Neural progenitor cell (in vitro differentiated cells): ENCODE measurements at regions not wholly inside any gene's neighbourhood (a gene's known extent, or its start where the extent isn't known, plus 50 kb on each side); places are given as distances from the start of the nearest gene placed in this dataset.

Experiments used
- DNase-seq: peaks from one replicate; pipeline ENCODE4 v3.0.0-alpha.2; 2016; ENCODE audit warnings: low spot score
- H2AFZ ChIP-seq: fragments of 200-600 bp; sonication (generic); replicated peaks from 2 replicates; pipeline ENCODE4 v1.6.1; 2016; ENCODE audit warnings: antibody characterized with exemption
- H3F3A ChIP-seq: fragments of 200-600 bp; sonication (generic); 2 replicates; pipeline ENCODE4 v1.6.1; 2016; ENCODE audit warnings: antibody characterized with exemption, low read depth
- H3K27ac ChIP-seq: fragments of 200-600 bp; sonication (generic); 2 replicates; pipeline ENCODE4 v1.5.1; 2016; ENCODE audit warnings: mild to moderate bottlenecking
- H3K27me3 ChIP-seq: fragments of 200-600 bp; sonication (generic); 2 replicates; pipeline ENCODE4 v1.6.1; 2016; ENCODE audit warnings: mild to moderate bottlenecking, moderate library complexity
- H3K36me3 ChIP-seq: fragments of 200-600 bp; sonication (generic); 2 replicates; pipeline ENCODE4 v1.5.1; 2016
- H3K4me1 ChIP-seq: fragments of 200-600 bp; sonication (generic); 2 replicates; pipeline ENCODE4 v1.6.1; 2016; ENCODE audit warnings: mixed run types
- H3K4me2 ChIP-seq: fragments of 200-600 bp; sonication (generic); 2 replicates; pipeline ENCODE4 v1.6.1; 2016
- H3K4me3 ChIP-seq: fragments of 200-600 bp; sonication (generic); 2 replicates; pipeline ENCODE4 v1.5.1; 2016
- H3K79me2 ChIP-seq: fragments of 200-600 bp; sonication (generic); 2 replicates; pipeline ENCODE4 v1.6.1; 2016; ENCODE audit warnings: low read depth
- H3K9ac ChIP-seq: fragments of 200-600 bp; sonication (generic); 2 replicates; pipeline ENCODE4 v1.6.1; 2016
- H3K9me3 ChIP-seq: fragments of 200-600 bp; sonication (generic); 2 replicates; pipeline ENCODE4 v1.5.1; 2016; ENCODE audit warnings: low read depth
- H4K20me1 ChIP-seq: fragments of 200-600 bp; sonication (generic); 2 replicates; pipeline ENCODE4 v1.6.1; 2016; ENCODE audit warnings: low read depth
- H3K27ac Mint-ChIP-seq: 3 replicates; pipeline ENCODE4 v1.8.0; 2021; ENCODE audit warnings: mixed read lengths
- H3K27me3 Mint-ChIP-seq: 2 replicates; pipeline ENCODE4 v1.8.0; 2022; ENCODE audit warnings: low read depth, mild to moderate bottlenecking, inconsistent platforms, moderate library complexity, mixed read lengths; ENCODE audit not compliant: insufficient read depth
- H3K36me3 Mint-ChIP-seq: 3 replicates; pipeline ENCODE4 v1.8.0; 2021; ENCODE audit warnings: mixed read lengths
- H3K4me1 Mint-ChIP-seq: 3 replicates; pipeline ENCODE4 v1.8.0; 2021; ENCODE audit warnings: mixed read lengths
- H3K4me3 Mint-ChIP-seq: 3 replicates; pipeline ENCODE4 v1.8.0; 2021; ENCODE audit warnings: mild to moderate bottlenecking, moderate library complexity, mixed read lengths
- H3K9me3 Mint-ChIP-seq: 3 replicates; pipeline ENCODE4 v1.8.0; 2020; ENCODE audit warnings: mixed read lengths
- CTCF ChIP-seq: fragments of 200-600 bp; sonication (generic); IDR thresholded peaks from 2 replicates; pipeline ENCODE4 v1.5.1; 2017; ENCODE audit warnings: antibody characterized with exemption, mild to moderate bottlenecking
- EZH2 ChIP-seq: fragments of 200-600 bp; sonication (generic); IDR thresholded peaks from 2 replicates; pipeline ENCODE4 v1.6.1; 2017; ENCODE audit warnings: antibody characterized with exemption, mild to moderate bottlenecking, moderate library complexity
- EZH2phosphoT487 ChIP-seq: fragments of 200-600 bp; sonication (generic); IDR thresholded peaks from 2 replicates; pipeline ENCODE4 v1.6.1; 2017; ENCODE audit warnings: antibody characterized with exemption

GRCh38 chr10:133009218-133009950 is 67.0 kb upstream of the CFAP46 start:
- H3K4me2 ChIP-seq = no peak overlapping the region
- DNase-seq = no peak
- H3K27ac Mint-ChIP-seq = peak overlapping the region; percentile 63
- no peaks in the 10 kb centered on the region for H3K9me3 ChIP-seq
- H3K79me2 ChIP-seq = no peaks in the 10 kb centered on the region
- H2AFZ ChIP-seq = no peak overlapping the region
- no peaks in the 10 kb centered on the region for H3K4me1 ChIP-seq
- peaks cover 8% of the 10 kb centered on the region for H3K4me1 Mint-ChIP-seq
- H3K27me3 ChIP-seq = no peaks in the 10 kb centered on the region
- H3K36me3 ChIP-seq = no peaks in the 10 kb centered on the region
- H3K4me3 ChIP-seq = no peak overlapping the region
- TF ChIP-seq CTCF (no peak), EZH2phosphoT487 (no peak), EZH2 (no peak)
- H3K9me3 Mint-ChIP-seq = no peaks in the 10 kb centered on the region
- H3K27me3 Mint-ChIP-seq = no peaks in the 10 kb centered on the region
- H3K36me3 Mint-ChIP-seq = no peaks in the 10 kb centered on the region
- no peak overlapping the region for H3K27ac ChIP-seq
- H3F3A ChIP-seq = peaks cover 10% of the 10 kb centered on the region
- no peaks in the 10 kb centered on the region for H4K20me1 ChIP-seq
- H3K9ac ChIP-seq = no peak overlapping the region
- no peak overlapping the region for H3K4me3 Mint-ChIP-seq

GRCh38 chr10:133008736-133009135 is 66.4 kb upstream of the CFAP46 start:
- H3K4me3 Mint-ChIP-seq = peak overlapping the region; percentile 53
- H3K27ac Mint-ChIP-seq = peak overlapping the region; percentile 63
- TF ChIP-seq EZH2phosphoT487 (no peak), CTCF (no peak), EZH2 (no peak)

GRCh38 chr10:133008196-133008595 is 65.8 kb upstream of the CFAP46 start:
- Mint-ChIP-seq H3K4me3 (no peak overlapping the region), H3K36me3 (no peaks in the 10 kb centered on the region), H3K27ac (no peak overlapping the region)

More at GRCh38 chr10:133008736-133009135, 66.4 kb upstream of the CFAP46 start:
- Histone ChIP-seq H3K36me3 (no peaks in the 10 kb centered on the region), H3K27me3 (no peaks in the 10 kb centered on the region), H3K4me2 (no peak overlapping the region), H3K9me3 (no peaks in the 10 kb centered on the region), H3K4me3 (no peak overlapping the region), H3K79me2 (no peaks in the 10 kb centered on the region), H3K4me1 (no peaks in the 10 kb centered on the region), H4K20me1 (no peaks in the 10 kb centered on the region), H3F3A (peaks cover 10% of the 10 kb centered on the region), H2AFZ (no peak overlapping the region), H3K27ac (no peak overlapping the region), H3K9ac (no peak overlapping the region)
- H3K36me3 Mint-ChIP-seq = no peaks in the 10 kb centered on the region
- H3K27me3 Mint-ChIP-seq = no peaks in the 10 kb centered on the region
- no peak for DNase-seq
- H3K9me3 Mint-ChIP-seq = no peaks in the 10 kb centered on the region
- peaks cover 8% of the 10 kb centered on the region for H3K4me1 Mint-ChIP-seq

More at GRCh38 chr10:133008196-133008595, 65.8 kb upstream of the CFAP46 start:
- Histone ChIP-seq H3K4me1 (no peaks in the 10 kb centered on the region), H3K27ac (no peak overlapping the region), H3K4me2 (no peak overlapping the region), H3K9ac (no peak overlapping the region), H3K4me3 (no peak overlapping the region), H2AFZ (no peak overlapping the region), H3F3A (peaks cover 10% of the 10 kb centered on the region), H4K20me1 (no peaks in the 10 kb centered on the region), H3K9me3 (no peaks in the 10 kb centered on the region), H3K36me3 (no peaks in the 10 kb centered on the region), H3K27me3 (no peaks in the 10 kb centered on the region), H3K79me2 (no peaks in the 10 kb centered on the region)
- DNase-seq = no peak
- Mint-ChIP-seq H3K27me3 (no peaks in the 10 kb centered on the region), H3K9me3 (no peaks in the 10 kb centered on the region), H3K4me1 (peaks cover 8% of the 10 kb centered on the region)
- TF ChIP-seq EZH2 (no peak), CTCF (no peak), EZH2phosphoT487 (no peak)
